OCI-LY3 (cell line): ENCODE measurements at regions not wholly inside any gene's neighbourhood (a gene's known extent, or its start where the extent isn't known, plus 50 kb on each side); places are given as distances from the start of the nearest gene placed in this dataset.

ENCODE experiments used
- CTCF ChIP-seq: fragments of 200-600, 300-600 bp; sonication (generic); IDR thresholded peaks from 2 replicates; pipeline ENCODE4 v1.5.1; 2014; ENCODE audit warnings: antibody characterized with exemption, low read length, low read depth
- EZH2phosphoT487 ChIP-seq: fragments of 200-600 bp; shearing (Covaris generic); IDR thresholded peaks from 2 replicates; pipeline ENCODE4 v1.6.1; 2018; ENCODE audit warnings: antibody characterized with exemption, mixed run types, low read depth

- TF ChIP-seq EZH2phosphoT487 = no peak
- TF ChIP-seq CTCF = no peak
Observed at GRCh38 chr18:56298935-56299334, 339.5 kb downstream of the TXNL1 start.
